Left ventricle myocardium superior (tissue), 1 donor: ENCODE measurements at regions not wholly inside any gene's neighbourhood (a gene's known extent, or its start where the extent isn't known, plus 50 kb on each side); places are given as distances from the start of the nearest gene placed in this dataset.
"Not testable (repeated sequence)": the region's sequence is repeated elsewhere in the genome, so short reads cannot be mapped to it uniquely, and the experiment has no call there.

Experiments used
- ATAC-seq: fragments of 200-7000 bp; cut with Tn5 transposase; one replicate; pipeline ENCODE4 v1.9.1; 2020; ENCODE audit warnings: mild to moderate bottlenecking, moderate library complexity
- DNase-seq: peaks from one replicate; pipeline ENCODE4 v3.0.0-alpha.2; 2020
- intact Hi-C: fragments of 100-400 bp; cut with micrococcal nuclease; formaldehyde crosslinking; loops from one replicate; pipeline ENCODE4 v1.11.0; 2022
- donor health status: DM: no; HTN: yes; CAD: no; lungs with severe emphysema.

DNA sequence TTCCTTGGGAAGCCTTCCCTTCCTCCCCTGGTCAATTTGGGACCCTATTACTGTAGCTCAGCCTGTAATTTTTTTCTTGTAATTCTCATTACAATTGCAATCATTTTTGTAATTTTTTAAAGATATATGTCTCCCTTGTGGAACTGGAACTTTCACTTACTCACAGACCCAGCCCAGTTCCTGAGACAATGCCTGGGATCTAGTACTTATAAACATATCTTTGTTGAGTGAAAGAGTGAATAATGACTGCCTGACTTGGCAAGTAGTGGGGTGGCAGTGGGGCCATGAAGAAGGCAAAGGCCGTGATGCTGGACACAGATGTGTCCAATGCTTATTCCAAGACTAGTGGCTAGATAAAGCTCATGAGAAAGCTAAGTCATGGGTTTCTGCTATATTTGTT is 294.5 kb upstream of the LRRN1 start:
- DNase-seq (no peak), ATAC-seq (no peak)
- intact Hi-C loops: no loop called here

DNA sequence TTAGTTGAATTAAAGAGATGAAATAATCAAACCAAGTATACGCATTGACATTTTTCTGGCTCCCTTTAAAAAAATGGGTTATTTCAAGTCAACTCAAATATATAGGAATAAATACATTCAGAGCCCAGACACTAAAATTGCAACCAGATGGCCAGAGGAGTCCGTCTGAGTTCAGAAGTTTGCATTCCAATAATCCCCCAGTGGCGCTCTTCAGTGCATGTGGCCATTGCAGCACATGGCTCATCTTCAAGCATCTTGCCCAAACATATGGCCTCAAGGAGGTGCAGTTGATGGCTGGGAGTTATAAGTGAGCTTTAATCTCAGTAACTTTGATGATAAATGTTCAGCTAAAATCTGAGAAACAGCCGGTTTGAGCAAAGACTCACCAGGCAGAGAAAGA is 295.8 kb upstream of the LRRN1 start:
- intact Hi-C loops: no loop called here
- DNase-seq: no peak
- no peak for ATAC-seq

DNA sequence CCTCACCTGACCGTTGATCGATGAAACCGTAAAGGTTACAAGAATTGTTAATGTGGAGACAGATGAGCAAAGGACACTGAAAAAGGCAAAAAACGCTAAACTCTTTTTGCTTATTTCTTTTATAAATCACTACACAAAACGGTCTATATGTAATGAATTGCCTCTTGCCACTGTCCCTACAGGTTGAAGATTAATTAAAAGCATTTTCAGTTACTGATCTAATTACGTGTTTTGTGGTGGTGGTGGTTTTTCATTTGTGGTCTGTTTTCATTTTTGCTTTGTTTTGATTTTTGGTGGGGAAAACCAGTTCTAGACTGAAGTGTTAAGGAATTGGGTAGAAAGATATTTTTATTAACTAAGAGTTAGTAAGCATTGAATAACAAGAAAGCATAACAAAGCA is 299.2 kb upstream of the LRRN1 start:
- intact Hi-C loops: loop anchor here (10.0 kb wide), 1 partner anchor 1855 kb away; no protein-coding TSS in a partner anchor
- no peak for ATAC-seq

DNA sequence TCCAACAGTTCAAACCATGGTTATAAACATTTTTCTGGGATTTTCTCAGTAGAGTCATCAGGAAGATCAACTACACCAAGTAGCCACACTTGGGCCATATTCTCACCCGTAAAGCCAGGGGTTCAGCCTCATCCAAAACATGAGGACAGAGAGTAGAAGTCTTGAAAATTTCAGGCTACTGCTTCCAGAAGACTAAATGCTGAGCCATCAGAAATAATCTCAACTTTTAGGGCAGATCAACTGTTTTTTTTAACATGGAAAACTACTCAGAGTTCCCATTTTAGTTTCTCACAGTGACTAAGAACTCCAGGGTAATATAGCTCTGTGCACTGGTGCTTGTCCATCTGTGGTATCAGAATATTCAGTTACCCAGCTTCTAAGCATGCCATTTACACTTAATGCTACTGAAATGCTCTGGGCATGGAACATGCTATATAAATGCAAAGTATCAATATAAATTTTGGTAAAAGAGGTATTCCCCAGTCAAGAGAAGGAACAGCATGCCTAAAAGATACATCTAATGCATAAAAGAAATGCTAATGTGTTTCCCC is 300.1 kb upstream of the LRRN1 start:
- no peak for ATAC-seq
- intact Hi-C loops: loop anchor here (10.0 kb wide), 1 partner anchor 1854 kb away; no protein-coding TSS in a partner anchor

More for the DNA sequence above, 299.2 kb upstream of the LRRN1 start:
- no peak for DNase-seq

DNA sequence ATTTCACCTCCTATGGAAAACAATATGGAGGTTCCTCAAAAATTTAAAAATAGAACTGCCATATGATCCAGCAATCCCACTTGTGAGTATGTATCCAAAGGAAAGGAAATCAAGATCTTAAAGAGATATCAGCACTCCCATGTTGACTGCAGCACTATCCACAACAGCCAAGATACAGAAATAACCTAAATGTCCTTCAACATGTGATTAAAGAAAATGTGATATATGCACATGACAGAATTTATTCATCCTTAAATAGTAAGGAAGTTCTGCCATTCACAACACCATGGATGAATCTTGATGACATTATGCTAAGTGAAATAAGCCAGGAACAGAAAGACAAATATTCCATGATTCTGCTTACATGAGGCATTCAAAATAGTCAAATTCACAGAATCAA is 303.6 kb upstream of the LRRN1 start:
- DNase-seq: no peak
- intact Hi-C loops: loop anchor here (10.0 kb wide), 1 partner anchor 1851 kb away; no protein-coding TSS in a partner anchor
- ATAC-seq: no peak

More for the DNA sequence above, 300.1 kb upstream of the LRRN1 start:
- DNase-seq: no peak

DNA sequence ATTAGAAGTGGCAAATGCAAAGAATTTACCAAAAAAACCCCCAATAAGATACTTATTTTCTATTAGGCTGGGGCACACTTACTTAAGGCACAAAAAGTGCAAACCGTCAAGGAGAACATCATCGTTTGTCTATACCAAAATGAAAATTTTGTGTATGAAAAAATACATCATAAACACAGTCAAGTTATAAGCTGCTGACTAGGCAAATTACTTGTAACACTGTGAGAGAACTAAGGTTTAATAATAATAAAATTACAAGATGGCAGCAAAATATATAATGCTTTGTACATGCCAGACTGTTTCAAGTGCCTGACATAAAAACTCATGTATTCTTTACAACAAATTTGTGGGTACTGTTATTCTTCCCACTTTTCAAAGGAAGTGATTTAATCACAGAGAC is 297.2 kb upstream of the CRBN start:
- ATAC-seq: no peak
- DNase-seq: no peak
- intact Hi-C loops: no loop called here

DNA sequence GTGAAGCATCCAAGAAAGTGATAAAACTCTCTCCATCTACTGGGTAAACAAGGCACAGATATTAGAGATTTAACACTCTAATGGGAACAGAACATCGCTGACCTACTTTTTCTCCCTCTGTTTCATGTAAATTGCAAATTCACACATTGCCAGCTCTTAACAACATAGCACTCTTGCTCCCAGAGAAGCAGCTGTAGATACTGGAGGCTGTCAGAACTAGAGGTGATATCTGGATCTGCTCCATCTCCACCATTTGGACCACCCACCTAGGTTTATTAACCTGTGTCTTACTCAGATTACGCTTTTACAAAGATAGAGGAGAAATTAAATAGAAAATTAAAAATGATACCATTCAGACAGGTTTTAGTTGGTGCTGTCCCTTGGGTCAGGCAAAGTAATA is 289.1 kb upstream of the CRBN start:
- no peak for DNase-seq
- intact Hi-C loops: no loop called here
- ATAC-seq: no peak

DNA sequence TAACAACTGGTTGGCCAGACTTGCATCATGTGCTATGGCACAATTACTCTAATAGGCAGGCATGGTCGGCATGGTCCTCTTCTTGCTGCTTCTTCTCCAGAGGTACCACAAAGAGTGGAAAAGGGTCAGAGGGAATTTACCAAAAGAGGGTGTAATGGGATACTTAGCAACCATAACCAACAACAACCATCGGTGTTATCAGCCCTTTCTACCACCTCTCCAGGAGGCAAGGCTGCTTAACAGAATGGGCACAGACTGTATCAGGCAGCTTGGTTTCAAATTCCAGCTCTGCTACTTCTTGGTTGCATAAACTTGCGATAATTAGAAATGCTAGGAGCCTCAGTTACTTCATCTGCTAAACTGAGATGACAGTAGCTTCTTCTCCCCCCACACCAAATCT is 284.6 kb upstream of the CRBN start:
- intact Hi-C loops: no loop called here
- no peak for DNase-seq
- ATAC-seq: no peak

DNA sequence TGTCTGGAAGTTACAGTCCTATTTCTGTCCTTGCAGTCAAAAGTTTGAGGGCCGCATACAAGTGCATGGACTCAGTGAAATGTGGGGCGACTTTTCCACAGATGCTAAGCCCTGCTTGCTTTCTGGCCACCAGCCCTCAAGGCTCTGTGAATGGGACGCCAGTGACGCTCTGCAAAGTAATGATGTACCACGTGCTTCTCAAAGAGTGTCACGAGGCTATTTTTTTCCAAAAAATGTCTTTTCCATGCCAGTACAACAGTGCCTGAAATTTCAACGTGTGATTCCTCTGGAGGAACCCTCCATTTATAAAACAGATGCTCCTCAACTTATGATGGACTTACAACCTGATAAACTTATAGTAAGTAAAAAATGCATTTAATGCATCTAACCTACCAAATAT is 281.8 kb upstream of the CRBN start:
- ATAC-seq (no peak), DNase-seq (no peak)
- intact Hi-C loops: no loop called here

DNA sequence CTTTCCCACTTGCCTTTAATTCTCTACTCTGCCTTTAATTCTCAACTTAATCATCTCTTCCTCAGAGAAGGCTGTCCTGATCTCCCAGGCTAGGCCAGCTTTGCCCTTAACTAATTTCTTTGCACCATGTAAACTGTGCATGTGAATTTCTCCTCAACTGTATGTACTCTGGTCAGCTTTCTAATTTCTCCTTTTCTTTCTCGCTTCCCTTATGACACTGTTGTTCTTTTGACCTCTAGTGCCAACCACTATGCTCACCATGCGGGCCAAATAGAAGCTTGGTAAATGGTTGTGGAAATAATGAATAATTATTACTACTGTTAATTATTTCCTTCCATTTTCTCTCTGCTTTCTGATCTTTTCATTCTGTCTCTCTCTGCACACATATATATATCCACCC is 269.0 kb upstream of the CRBN start:
- ATAC-seq (no peak), DNase-seq (no peak)
- intact Hi-C loops: no loop called here

DNA sequence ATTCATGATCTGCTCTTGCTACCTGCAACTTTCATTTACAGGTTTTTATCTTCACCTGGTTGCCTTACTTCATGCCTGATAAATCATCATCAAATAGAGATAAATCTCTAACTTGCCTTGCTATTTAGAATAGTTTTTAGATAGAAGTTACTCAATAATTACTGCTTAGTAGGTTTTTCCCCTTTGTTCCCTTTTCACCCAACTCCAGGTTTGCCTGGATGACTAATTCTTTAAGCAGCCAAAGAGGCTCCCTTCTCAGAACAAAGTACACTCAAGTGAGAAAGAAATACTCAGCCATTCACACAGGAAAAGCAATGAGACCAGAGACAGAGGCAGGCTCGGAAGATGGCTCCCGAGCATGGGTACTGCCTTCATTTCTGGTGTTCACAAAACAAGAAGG is 268.1 kb upstream of the CRBN start:
- intact Hi-C loops: no loop called here

DNA sequence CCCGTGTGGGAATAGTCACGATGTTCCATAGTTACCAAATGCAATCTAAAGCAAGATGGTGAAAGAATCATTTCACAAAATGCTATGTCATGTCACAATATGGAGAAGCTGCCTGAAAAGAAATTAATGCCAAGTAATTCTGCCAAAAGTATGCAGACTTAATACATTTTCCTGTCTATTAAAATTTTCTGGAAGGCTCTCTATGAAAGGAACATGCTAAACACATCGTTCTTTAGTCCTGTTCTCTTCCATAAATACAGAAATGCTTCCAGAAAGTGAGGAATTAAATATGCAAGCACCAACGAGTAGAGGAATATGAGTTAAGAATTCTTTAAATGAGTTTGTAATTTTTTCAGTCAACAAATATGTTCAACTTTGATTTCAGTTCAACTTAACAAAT is 266.8 kb upstream of the CRBN start:
- ATAC-seq (no peak), DNase-seq (no peak)
- intact Hi-C loops: no loop called here

More for the DNA sequence above, 268.1 kb upstream of the CRBN start:
- DNase-seq: no peak
- no peak for ATAC-seq

DNA sequence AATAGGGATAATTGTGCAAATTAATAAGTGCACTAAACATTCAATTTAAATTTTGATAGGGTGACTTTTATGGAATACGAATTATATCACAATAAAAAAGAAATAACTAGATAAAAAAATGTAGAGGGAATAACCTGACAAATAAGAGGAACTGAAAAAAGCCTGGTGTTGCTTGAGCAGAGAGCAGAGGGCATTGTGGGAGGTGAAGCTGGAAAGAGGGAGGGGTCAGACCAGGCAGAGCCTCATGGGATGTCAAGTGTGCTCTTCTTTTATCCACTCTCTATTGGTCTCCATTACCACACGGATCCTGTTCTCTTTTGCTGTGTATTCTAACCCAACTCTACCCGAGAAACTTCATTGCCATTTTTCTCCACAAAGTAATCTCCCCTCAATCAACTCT is 264.0 kb upstream of the CRBN start:
- DNase-seq: no peak
- intact Hi-C loops: no loop called here
- no peak for ATAC-seq

DNA sequence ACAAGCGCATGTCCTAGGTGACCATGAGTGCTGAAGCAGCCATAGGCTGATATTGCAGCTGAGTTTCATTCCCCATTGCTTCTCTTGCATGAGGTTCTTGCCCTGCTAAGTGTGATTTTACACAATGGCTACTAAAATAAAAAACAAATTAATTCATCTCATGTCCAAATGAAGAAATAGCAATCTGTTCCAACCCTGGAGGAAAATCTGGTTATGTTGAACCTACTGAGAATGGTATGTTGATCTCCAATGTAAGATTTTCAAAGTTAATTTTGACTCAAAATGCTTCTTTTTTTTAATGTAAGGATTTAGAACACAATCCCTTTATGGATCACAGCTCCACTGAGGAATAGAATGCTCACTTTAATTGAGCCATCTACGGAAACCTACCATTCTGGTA is 254.2 kb upstream of the CRBN start:
- no peak for ATAC-seq
- intact Hi-C loops: no loop called here
- no peak for DNase-seq

DNA sequence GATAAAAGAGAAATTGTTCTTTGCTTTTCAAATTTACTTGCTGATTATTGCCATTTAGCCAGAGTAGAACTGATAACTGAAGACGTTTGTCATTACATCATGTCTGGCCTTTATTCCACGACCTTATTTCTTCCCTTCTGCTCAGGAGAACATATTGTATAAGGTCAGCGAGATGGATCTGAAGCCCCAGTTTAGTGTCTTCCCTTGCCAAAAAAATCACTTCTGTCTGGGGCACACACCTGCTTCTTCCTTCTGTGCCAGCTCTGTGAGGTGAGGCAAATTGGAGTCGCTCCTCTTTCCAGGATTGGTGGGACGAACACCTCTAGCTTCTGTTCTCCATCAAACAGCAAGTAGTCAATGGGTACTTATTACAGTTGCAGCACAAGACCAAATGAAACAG is 250.3 kb upstream of the CRBN start:
- intact Hi-C loops: no loop called here
- no peak for ATAC-seq
- DNase-seq: no peak

DNA sequence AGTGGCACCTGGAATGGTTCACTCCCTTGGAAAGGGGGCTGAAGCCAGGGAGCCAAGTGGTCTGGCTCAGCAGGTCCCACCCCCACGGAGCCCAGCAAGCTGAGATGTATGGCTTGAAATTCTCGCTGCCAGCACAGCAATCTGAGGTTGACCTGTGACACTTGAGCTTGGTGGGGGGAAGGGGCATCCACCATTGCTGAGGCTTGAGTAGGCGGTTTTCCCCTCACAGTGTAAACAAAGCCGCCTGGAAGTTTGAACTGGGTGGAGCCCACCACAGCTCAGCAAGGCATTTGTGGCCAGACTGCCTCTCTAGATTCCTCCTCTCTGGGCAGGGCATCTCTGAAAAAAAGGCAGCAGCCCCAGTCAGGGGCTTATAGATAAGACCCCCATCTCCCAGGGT is 228.2 kb upstream of the CRBN start:
- DNase-seq, ATAC-seq, intact Hi-C loops: not testable (repeated sequence)

DNA sequence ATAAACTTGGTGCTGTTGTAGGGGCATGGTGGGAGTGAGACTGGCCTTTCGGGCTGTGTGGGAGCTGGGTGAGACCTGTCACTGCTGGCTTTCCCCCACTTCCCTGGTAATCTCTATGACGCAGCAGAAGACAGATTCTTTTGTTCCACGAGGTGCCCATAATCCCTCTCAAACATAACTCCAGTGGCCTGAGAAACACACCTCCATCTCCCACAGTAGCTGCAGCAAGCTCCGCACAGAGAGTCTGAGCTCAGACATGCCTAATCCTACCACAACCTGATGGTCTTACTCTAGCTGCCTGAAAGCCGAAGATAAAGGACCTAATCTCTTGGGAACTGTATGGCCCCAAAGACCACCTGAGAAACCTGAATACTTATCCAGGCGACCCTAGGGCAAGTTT is 225.6 kb upstream of the CRBN start:
- ATAC-seq: no peak
- DNase-seq: no peak
- intact Hi-C loops: no loop called here

DNA sequence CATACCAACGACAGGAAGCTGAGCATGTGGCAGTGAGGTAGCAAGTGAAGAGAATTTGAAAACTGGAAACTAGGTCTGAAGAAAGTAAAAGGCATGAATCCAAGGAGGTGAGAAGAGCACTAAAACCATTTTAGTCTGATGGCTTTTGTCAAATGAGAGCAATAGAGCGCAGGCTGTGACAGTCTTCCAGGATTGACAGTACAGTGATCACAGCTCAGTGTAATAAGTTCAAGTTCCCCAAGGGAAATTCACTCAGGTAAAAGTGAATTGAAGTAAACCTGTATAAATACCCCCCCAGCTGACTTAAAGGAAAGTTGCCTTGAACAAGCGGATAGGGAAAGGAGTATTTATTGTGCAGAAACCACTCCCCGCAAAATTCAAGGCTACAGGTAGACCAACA is 224.2 kb upstream of the CRBN start:
- ATAC-seq (no peak), DNase-seq (no peak)
- intact Hi-C loops: no loop called here

DNA sequence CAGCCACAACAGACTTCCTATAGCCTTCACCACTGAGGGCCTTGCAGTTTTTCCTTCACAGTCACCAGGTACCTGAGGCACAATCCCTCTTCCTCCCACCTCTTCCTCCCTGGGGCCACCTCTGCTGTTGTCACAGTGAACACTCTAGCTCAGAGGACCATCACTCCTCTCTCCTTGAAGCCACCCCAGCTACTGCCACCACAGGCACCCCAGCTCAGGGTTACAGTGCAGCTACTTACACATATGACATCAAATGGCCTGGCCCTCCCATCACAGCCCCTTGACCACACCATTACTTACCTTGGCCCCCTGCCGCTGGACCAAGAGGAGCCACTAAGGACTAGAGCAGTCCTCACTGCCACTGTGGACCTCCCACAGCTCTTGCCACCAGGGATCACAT is 213.5 kb upstream of the CRBN start:
- DNase-seq: no peak
- intact Hi-C loops: no loop called here
- ATAC-seq: no peak

DNA sequence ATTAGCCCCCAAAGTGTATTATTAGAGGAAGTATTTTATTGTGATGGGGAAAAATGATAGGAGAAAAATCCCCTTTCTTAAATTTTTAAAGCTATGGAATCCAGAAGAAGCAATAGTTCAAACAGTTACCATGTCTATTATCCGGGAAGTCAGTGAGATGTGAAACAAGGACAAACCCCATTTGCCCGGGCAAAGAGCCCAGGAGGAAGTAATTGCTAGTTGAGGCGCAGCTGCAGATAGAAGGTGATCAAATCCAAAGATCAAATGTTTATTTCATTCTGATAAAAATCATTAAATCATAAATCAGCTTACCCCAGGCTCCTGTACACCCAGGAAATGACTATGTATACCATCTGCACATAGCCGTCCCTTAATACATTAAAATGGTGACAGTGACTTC is 204.0 kb upstream of the CRBN start:
- DNase-seq: no peak
- no peak for ATAC-seq
- intact Hi-C loops: no loop called here

DNA sequence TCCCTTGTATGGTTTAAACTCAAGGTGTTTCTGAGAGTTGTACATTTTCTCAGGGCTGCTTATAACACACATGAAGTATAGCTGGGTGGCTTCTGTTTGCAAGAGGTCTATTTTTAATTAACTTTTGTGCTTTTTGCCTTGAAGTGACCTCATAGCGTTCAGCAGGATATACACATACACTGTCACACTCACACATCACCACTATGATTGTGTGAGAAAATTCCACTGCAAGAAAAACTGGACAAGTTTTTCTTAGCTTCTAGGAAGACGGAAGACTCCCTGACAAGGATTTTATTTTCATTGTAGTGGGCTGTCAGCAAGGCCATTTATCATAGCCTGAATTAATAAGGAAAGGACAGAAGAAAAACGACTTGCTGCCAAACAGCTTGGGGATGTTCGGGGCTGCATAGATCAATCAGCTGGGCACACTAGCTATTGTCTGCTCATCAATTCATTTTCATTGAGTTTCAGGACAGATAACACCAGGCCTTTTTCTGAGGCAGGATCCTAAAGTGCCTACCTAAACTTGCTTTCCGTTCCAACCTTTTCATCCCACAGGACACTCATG is 192.8 kb upstream of the CRBN start:
- ATAC-seq (no peak), DNase-seq (no peak)
- intact Hi-C loops: no loop called here

DNA sequence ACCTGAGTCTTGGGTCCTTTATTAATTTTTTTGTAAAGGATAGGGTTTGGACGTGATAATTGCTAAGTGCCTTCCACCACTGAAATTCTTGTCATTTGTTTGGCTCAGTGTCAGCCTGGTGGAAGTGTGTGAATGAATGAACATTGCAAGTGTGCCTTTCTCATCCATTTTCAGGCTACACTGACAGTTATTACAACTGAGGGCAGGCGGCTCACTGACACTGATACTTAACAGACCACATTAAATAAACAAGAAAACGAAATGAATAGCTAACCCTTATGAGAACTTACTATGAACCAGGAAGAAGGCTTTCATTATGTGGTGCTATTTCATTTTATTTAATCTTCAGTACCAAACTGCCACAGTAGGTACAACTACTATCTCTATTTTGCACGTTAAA is 188.8 kb upstream of the CRBN start:
- DNase-seq (no peak), ATAC-seq (no peak)
- intact Hi-C loops: no loop called here
